IMR-90 (cell line): ENCODE measurements at regions not wholly inside any gene's neighbourhood (a gene's known extent, or its start where the extent isn't known, plus 50 kb on each side); places are given as distances from the start of the nearest gene placed in this dataset.

Source experiments
- ATAC-seq: fragments of 200-7000 bp; cut with Tn5 transposase; 2 replicates; pipeline ENCODE4 v1.9.1; 2020; ENCODE audit warnings: low read depth, mild to moderate bottlenecking, moderate library complexity
- BruUV-seq: library from RNA; stranded (reverse); fragments of 400-500 nt; replicated peaks from 2 replicates; lab custom pipeline; 2021; lab: Mats Ljungman, UMichigan
- CTCF ChIA-PET: fragments of 300-600 bp; formaldehyde crosslinking; extraction: SDS; loops from one replicate; lab custom pipeline; 2021; ENCODE audit warnings: antibody characterized with exemption; lab: Yijun Ruan, JAX
- POLR2A ChIA-PET: fragments of 300-600 bp; sonication (Branson Sonifier 250); formaldehyde crosslinking; loops from one replicate; lab custom pipeline; 2022; ENCODE audit warnings: antibody characterized with exemption; ENCODE audit not compliant: unreplicated experiment; lab: Charles Lee
- DNase-seq: peaks from one replicate; pipeline ENCODE4 v3.0.0; 2013
- H2AFZ ChIP-seq: replicated peaks from 2 replicates; pipeline ENCODE3; 2013; ENCODE audit warnings: low read length, mild to moderate bottlenecking; ENCODE audit not compliant: poor library complexity
- H2AK5ac ChIP-seq: 2 replicates; pipeline ENCODE4 v1.6.1; 2013; ENCODE audit warnings: low read depth, low read length, inconsistent platforms
- H2AK9ac ChIP-seq: replicated peaks from 2 replicates; pipeline ENCODE3; 2013; ENCODE audit warnings: mild to moderate bottlenecking, low read depth, low read length, moderate library complexity; ENCODE audit not compliant: poor library complexity
- H2BK120ac ChIP-seq: 2 replicates; pipeline ENCODE4 v1.6.1; 2013; ENCODE audit warnings: low read depth, low read length, inconsistent platforms
- H2BK15ac ChIP-seq: 3 replicates; pipeline ENCODE4 v1.6.1; 2013; ENCODE audit warnings: low read depth, low read length, inconsistent platforms
- H2BK20ac ChIP-seq: 2 replicates; pipeline ENCODE4 v1.6.1; 2013; ENCODE audit warnings: low read depth, mild to moderate bottlenecking, inconsistent platforms, low read length, moderate library complexity
- H2BK5ac ChIP-seq: 2 replicates; pipeline ENCODE4 v1.6.1; 2013; ENCODE audit warnings: mild to moderate bottlenecking, low read depth, low read length, inconsistent platforms; ENCODE audit not compliant: poor library complexity, severe bottlenecking
- H3K14ac ChIP-seq: replicated peaks from 2 replicates; pipeline ENCODE4 v1.6.1; 2013; ENCODE audit warnings: low read depth, low read length, inconsistent platforms
- H3K18ac ChIP-seq: 2 replicates; pipeline ENCODE4 v1.6.1; 2013; ENCODE audit warnings: low read depth, low read length, control low read depth
- H3K23ac ChIP-seq: 2 replicates; pipeline ENCODE4 v1.6.1; 2013; ENCODE audit warnings: low read depth, low read length, inconsistent platforms
- H3K27ac ChIP-seq: 2 replicates; pipeline ENCODE4 v1.5.1; 2013; ENCODE audit warnings: mild to moderate bottlenecking, control low read depth, low read length; ENCODE audit not compliant: insufficient read depth
- H3K27me3 ChIP-seq: 2 replicates; pipeline ENCODE4 v1.6.1; 2013; ENCODE audit warnings: low read length; ENCODE audit not compliant: control insufficient read depth, insufficient read depth
- H3K36me3 ChIP-seq: 2 replicates; pipeline ENCODE4 v1.6.1; 2013; ENCODE audit warnings: low read length, mixed read lengths; ENCODE audit not compliant: control insufficient read depth, insufficient read depth
- H3K4ac ChIP-seq: 2 replicates; pipeline ENCODE4 v1.6.1; 2013; ENCODE audit warnings: low read depth, low read length, inconsistent platforms
- H3K4me1 ChIP-seq: 2 replicates; pipeline ENCODE4 v1.6.1; 2013; ENCODE audit warnings: low read length, mixed read lengths; ENCODE audit not compliant: control insufficient read depth, insufficient read depth
- H3K4me2 ChIP-seq: 2 replicates; pipeline ENCODE4 v1.6.1; 2013; ENCODE audit warnings: low read depth, mild to moderate bottlenecking, control low read depth, low read length, moderate library complexity
- H3K4me3 ChIP-seq: 2 replicates; pipeline ENCODE4 v1.5.1; 2013; ENCODE audit warnings: low read depth, mild to moderate bottlenecking, control low read depth, low read length, moderate library complexity; ENCODE audit not compliant: insufficient read depth
- H3K56ac ChIP-seq: 2 replicates; pipeline ENCODE4 v1.6.1; 2013; ENCODE audit warnings: low read length, inconsistent platforms; ENCODE audit not compliant: insufficient read depth; ENCODE audit errors: extremely low read depth
- H3K79me1 ChIP-seq, 2 experiments: 2 replicates each; pipeline ENCODE4 v1.6.1; 2013; ENCODE audit warnings: low read length in 2 of 2, inconsistent platforms in 1 of 2, low read depth in 1 of 2
- H3K9ac ChIP-seq: 2 replicates; pipeline ENCODE4 v1.6.1; 2013; ENCODE audit warnings: low read depth, low read length, control low read depth
- H3K9me1 ChIP-seq: 2 replicates; pipeline ENCODE4 v1.6.1; 2013; ENCODE audit warnings: low read length, inconsistent platforms; ENCODE audit not compliant: insufficient read depth
- H3K9me3 ChIP-seq: 2 replicates; pipeline ENCODE4 v1.6.1; 2013; ENCODE audit warnings: low read length; ENCODE audit not compliant: control insufficient read depth, insufficient read depth
- H4K20me1 ChIP-seq: 2 replicates; pipeline ENCODE4 v1.6.1; 2013; ENCODE audit warnings: low read length, inconsistent platforms; ENCODE audit not compliant: insufficient read depth
- H4K5ac ChIP-seq: 2 replicates; pipeline ENCODE4 v1.6.1; 2013; ENCODE audit warnings: mild to moderate bottlenecking, low read depth, low read length, control low read depth
- H4K8ac ChIP-seq, 2 experiments: 2 replicates each; pipeline ENCODE4 v1.6.1; 2013; ENCODE audit warnings: low read depth in 2 of 2, low read length in 2 of 2, control low read depth in 1 of 2, inconsistent platforms in 1 of 2
- H4K91ac ChIP-seq: 2 replicates; pipeline ENCODE4 v1.6.1; 2013; ENCODE audit warnings: low read depth, low read length, inconsistent platforms; ENCODE audit not compliant: insufficient read depth
- BHLHE40 ChIP-seq: fragments of 150-350 bp; IDR thresholded peaks from 2 replicates; pipeline ENCODE4 v1.6.1; 2016; ENCODE audit warnings: mild to moderate bottlenecking, low read depth, low read length
- CEBPB ChIP-seq: IDR thresholded peaks from 2 replicates; pipeline ENCODE4 v1.6.1; 2012; ENCODE audit warnings: low read depth, low read length, improper control_type of control experiment
- CHD1 ChIP-seq: IDR thresholded peaks from 2 replicates; pipeline ENCODE4 v1.6.1; 2012; ENCODE audit warnings: low read depth, low read length, improper control_type of control experiment
- CTCF ChIP-seq: conservative IDR thresholded peaks from 2 replicates; pipeline ENCODE4 v1.5.1; 2012; ENCODE audit warnings: mild to moderate bottlenecking, low read depth, low read length, improper control_type of control experiment
- FOS ChIP-seq: fragments of 150-350 bp; IDR thresholded peaks from 2 replicates; pipeline ENCODE4 v1.6.1; 2016; ENCODE audit warnings: low read depth, low read length
- MAFK ChIP-seq: IDR thresholded peaks from 2 replicates; pipeline ENCODE4 v1.6.1; 2012; ENCODE audit warnings: low read depth, low read length, improper control_type of control experiment
- MAZ ChIP-seq: IDR thresholded peaks from 2 replicates; pipeline ENCODE4 v1.6.1; 2012; ENCODE audit warnings: low read depth, mild to moderate bottlenecking, low read length, improper control_type of control experiment, moderate library complexity, borderline replicate concordance
- MXI1 ChIP-seq: IDR thresholded peaks from 2 replicates; pipeline ENCODE4 v1.6.1; 2012; ENCODE audit warnings: low read depth, mild to moderate bottlenecking, low read length, moderate library complexity, borderline replicate concordance
- NFE2L2 ChIP-seq: fragments of 150-350 bp; IDR thresholded peaks from 2 replicates; pipeline ENCODE4 v1.6.1; 2016; ENCODE audit warnings: low read depth, mild to moderate bottlenecking, low read length
- POLR2A ChIP-seq: IDR thresholded peaks from 2 replicates; pipeline ENCODE4 v1.6.1; 2012; ENCODE audit warnings: mild to moderate bottlenecking, low read depth, low read length
- RAD21 ChIP-seq: IDR thresholded peaks from 2 replicates; pipeline ENCODE4 v1.6.1; 2012; ENCODE audit warnings: low read length, improper control_type of control experiment
- RCOR1 ChIP-seq: IDR thresholded peaks from 2 replicates; pipeline ENCODE4 v1.6.1; 2012; ENCODE audit warnings: mild to moderate bottlenecking, low read length, improper control_type of control experiment; ENCODE audit not compliant: insufficient replicate concordance
- RFX5 ChIP-seq: IDR thresholded peaks from 2 replicates; pipeline ENCODE4 v1.8.0; 2012; ENCODE audit warnings: low read depth, mild to moderate bottlenecking, low read length, moderate library complexity
- SMC3 ChIP-seq: fragments of 150-350 bp; IDR thresholded peaks from 2 replicates; pipeline ENCODE4 v1.6.1; 2016; ENCODE audit warnings: low read depth, mild to moderate bottlenecking, antibody characterized with exemption, low read length, moderate library complexity
- USF2 ChIP-seq: fragments of 150-350 bp; IDR thresholded peaks from 2 replicates; pipeline ENCODE4 v1.6.1; 2017; ENCODE audit warnings: mild to moderate bottlenecking, antibody characterized with exemption, low read length, low read depth
- WGBS, 2 experiments: methylation state at CpG; one replicate each; pipeline versions ENCODE4 v1.1.5 to v1.1.7; 2013; ENCODE audit warnings: missing lambda C conversion rate in 2 of 2; ENCODE audit not compliant: insufficient read length in 1 of 2; ENCODE audit errors: extremely low coverage in 2 of 2; 5-methylcytosine and 5-hydroxymethylcytosine counted together
- dilution Hi-C: fragments of 300-500 bp; cut with HindIII; formaldehyde crosslinking; loops from one replicate; pipeline ENCODE4 v1.14.3; 2018; ENCODE audit warnings: low sequenced_read_pairs; ENCODE audit not compliant: unreplicated experiment
- in situ Hi-C: fragments of 300-500 bp; cut with MboI; formaldehyde crosslinking; loops from 3 replicates; pipeline ENCODE4 v1.14.3; 2019; ENCODE audit warnings: low sequenced_read_pairs, inconsistent platforms, mixed read lengths
- intact Hi-C: fragments of 100-400 bp; cut with micrococcal nuclease; formaldehyde crosslinking; loops from 2 replicates; pipeline ENCODE4 v1.10.0; 2022
- TF ChIP-seq, protein P1 (sequence below): fragments of 150-350 bp; IDR thresholded peaks from 2 replicates; pipeline ENCODE4 v1.6.1; 2016; ENCODE audit warnings: low read depth, mild to moderate bottlenecking, low read length, moderate library complexity, borderline replicate concordance

DNA sequence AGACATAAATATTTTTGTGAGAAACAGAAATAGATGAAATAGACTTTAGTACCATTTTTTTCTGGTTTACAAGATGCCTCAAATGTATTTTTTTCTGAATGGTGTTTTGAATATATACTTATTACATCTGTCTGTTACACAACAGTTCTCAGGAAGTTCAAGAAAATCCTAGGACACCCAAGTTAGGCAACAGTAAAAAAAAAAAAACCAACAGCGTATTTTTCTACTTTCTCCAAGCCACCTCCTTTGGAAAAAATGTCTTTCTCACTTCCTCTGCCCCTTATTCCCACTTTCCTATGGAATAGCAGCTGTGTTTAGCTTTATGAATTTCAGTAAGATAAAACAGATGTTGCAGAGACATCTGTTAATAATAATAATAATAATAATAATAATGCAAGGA is 489.6 kb upstream of the KLF12 start:
- Histone ChIP-seq H4K5ac (no peak overlapping the region), H3K9ac (no peak overlapping the region), H3K9me1 (no peaks in the 10 kb centered on the region), H3K4me3 (no peak overlapping the region), H2AK9ac (no peak overlapping the region), H3K36me3 (no peaks in the 10 kb centered on the region), H3K4me2 (no peak overlapping the region), H2BK120ac (no peak overlapping the region), H3K18ac (no peak overlapping the region), H2AFZ (no peak overlapping the region), H2AK5ac (no peak overlapping the region), H4K8ac (no peak overlapping the region), H4K20me1 (no peaks in the 10 kb centered on the region), H4K91ac (no peak overlapping the region), H3K9me3 (no peaks in the 10 kb centered on the region), H3K4ac (no peak overlapping the region), H3K27ac (no peak overlapping the region), H2BK20ac (no peak overlapping the region), H3K14ac (no peak overlapping the region), H2BK5ac (no peak overlapping the region), H3K79me1 (no peaks in the 10 kb centered on the region), H3K27me3 (no peaks in the 10 kb centered on the region), H3K56ac (no peak overlapping the region), H3K4me1 (no peaks in the 10 kb centered on the region), H3K23ac (no peak overlapping the region), H2BK15ac (no peak overlapping the region)
- TF ChIP-seq RCOR1 (no peak), RAD21 (no peak), MXI1 (no peak), MAZ (no peak), CHD1 (no peak), BHLHE40 (no peak), SMC3 (no peak), USF2 (no peak), FOS (no peak), CTCF (no peak), RFX5 (no peak), MAFK (no peak), NFE2L2 (no peak), POLR2A (no peak), CEBPB (no peak)
- TF ChIP-seq, protein P1, sequence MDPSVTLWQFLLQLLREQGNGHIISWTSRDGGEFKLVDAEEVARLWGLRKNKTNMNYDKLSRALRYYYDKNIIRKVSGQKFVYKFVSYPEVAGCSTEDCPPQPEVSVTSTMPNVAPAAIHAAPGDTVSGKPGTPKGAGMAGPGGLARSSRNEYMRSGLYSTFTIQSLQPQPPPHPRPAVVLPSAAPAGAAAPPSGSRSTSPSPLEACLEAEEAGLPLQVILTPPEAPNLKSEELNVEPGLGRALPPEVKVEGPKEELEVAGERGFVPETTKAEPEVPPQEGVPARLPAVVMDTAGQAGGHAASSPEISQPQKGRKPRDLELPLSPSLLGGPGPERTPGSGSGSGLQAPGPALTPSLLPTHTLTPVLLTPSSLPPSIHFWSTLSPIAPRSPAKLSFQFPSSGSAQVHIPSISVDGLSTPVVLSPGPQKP, result no peak
- in situ Hi-C loops (no loop called here), dilution Hi-C loops (no loop called here), intact Hi-C loops (no loop called here)
- no CpG with 5 or more reads among the region's 1 CpG for WGBS, 2 experiments
- no TSS peak for BruUV-seq
- ChIA-PET CTCF (no interaction called here), POLR2A (no interaction called here)
- ATAC-seq (no peak), DNase-seq (no peak)
